ENCODE measurements at regions not wholly inside any gene's neighbourhood (a gene's known extent, or its start where the extent isn't known, plus 50 kb on each side); places are given as distances from the start of the nearest gene placed in this dataset.
A peak's percentile ranks its signal among the peaks of the same experiment; 100 is the strongest.

DNA sequence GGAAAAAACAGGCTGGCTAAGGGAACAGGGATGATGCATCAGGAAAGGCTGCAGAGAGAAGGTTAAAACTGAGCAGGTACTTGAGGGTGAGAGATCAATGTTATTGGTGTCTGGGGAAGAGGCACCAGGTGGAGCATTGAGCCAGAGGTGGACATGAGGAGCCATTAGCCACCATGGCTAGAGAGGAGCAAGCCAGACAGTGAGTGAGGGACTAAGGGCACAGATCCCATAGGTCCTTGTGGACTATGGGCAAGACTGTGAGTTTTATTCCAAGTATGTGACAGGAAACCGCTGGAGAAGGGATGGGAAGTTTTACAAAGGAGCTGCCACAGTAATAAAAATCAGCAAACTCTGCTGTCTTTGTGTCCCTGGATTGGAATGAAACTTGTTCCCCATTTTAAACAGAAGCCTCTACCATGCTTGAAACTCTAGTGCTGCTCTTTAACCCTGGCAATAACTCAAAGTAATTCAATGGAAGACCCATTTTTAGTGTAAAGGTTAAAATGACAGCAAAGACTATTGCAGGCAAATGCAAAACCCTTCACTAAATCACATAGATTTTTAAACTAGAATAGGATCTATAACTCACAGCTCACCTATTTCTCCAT, 349.8 kb downstream of the ENC1 start:
- H3K4me3 Mint-ChIP-seq = no peak overlapping the region
- H3K27me3 Mint-ChIP-seq (ENCODE audit: low read depth, poor library complexity) = peaks cover 6% of the 10 kb centered on the region
- H3K9me3 Mint-ChIP-seq = no peaks in the 10 kb centered on the region
- TF ChIP-seq, protein P1, sequence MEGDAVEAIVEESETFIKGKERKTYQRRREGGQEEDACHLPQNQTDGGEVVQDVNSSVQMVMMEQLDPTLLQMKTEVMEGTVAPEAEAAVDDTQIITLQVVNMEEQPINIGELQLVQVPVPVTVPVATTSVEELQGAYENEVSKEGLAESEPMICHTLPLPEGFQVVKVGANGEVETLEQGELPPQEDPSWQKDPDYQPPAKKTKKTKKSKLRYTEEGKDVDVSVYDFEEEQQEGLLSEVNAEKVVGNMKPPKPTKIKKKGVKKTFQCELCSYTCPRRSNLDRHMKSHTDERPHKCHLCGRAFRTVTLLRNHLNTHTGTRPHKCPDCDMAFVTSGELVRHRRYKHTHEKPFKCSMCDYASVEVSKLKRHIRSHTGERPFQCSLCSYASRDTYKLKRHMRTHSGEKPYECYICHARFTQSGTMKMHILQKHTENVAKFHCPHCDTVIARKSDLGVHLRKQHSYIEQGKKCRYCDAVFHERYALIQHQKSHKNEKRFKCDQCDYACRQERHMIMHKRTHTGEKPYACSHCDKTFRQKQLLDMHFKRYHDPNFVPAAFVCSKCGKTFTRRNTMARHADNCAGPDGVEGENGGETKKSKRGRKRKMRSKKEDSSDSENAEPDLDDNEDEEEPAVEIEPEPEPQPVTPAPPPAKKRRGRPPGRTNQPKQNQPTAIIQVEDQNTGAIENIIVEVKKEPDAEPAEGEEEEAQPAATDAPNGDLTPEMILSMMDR (IDR thresholded peaks at IDR 0.05) = no peak
- H3K4me1 Mint-ChIP-seq = peaks cover 10% of the 10 kb centered on the region
- no peak for DNase-seq
- peak overlapping the region; percentile 93 for H3K27ac Mint-ChIP-seq
- no peaks in the 10 kb centered on the region for H3K36me3 Mint-ChIP-seq (ENCODE audit: low read depth)

DNA sequence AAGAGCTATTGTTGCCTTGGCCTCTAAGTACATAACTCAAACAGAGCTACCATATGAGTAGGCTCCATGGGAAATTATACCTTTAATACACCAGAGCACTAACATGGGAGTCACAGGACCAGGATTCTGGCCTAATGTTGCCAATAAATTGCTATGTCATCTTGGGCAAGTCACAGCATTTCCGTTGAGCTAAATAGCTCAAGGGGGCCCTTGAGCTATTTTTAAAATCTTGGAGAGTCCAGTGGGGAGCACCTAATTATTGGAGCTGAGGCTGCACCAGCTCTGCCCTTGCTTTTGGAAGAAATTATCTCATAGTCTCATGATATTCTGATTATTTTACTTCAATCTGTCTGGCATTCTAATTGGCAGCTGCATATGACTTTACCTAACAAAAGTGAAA, 350.8 kb downstream of the ENC1 start:
- no peak overlapping the region for H3K4me3 Mint-ChIP-seq
- DNase-seq = no peak
- TF ChIP-seq, protein P1 (IDR thresholded peaks at IDR 0.05) = no peak
- H3K4me1 Mint-ChIP-seq = peaks cover 10% of the 10 kb centered on the region
- no peaks in the 10 kb centered on the region for H3K36me3 Mint-ChIP-seq (ENCODE audit: low read depth)
- no peaks in the 10 kb centered on the region for H3K9me3 Mint-ChIP-seq
- peaks cover 6% of the 10 kb centered on the region for H3K27me3 Mint-ChIP-seq (ENCODE audit: low read depth, poor library complexity)
- H3K27ac Mint-ChIP-seq = no peak overlapping the region

DNA sequence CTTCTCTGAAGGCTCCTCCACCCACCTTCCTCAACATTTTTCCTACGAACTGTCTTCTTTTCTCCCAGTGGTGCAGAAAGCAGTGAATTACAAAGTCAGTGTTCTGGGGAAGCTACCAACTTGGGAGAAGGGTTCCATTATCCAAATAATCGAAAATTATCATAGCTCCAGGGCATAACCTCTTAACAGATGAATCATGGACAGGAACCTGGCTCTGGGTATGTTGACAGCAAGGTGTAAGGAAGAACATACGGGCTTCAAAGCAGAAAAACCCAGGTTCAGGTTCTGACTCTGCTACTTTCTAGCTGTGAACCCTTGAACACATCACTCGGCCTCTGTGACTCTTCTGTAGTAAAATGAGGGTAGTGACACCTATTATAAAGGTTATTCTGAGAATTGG, 351.3 kb downstream of the ENC1 start:
- Mint-ChIP-seq H3K27me3 (ENCODE audit: low read depth, poor library complexity) (peaks cover 6% of the 10 kb centered on the region), H3K9me3 (no peaks in the 10 kb centered on the region), H3K4me1 (peaks cover 10% of the 10 kb centered on the region)

DNA sequence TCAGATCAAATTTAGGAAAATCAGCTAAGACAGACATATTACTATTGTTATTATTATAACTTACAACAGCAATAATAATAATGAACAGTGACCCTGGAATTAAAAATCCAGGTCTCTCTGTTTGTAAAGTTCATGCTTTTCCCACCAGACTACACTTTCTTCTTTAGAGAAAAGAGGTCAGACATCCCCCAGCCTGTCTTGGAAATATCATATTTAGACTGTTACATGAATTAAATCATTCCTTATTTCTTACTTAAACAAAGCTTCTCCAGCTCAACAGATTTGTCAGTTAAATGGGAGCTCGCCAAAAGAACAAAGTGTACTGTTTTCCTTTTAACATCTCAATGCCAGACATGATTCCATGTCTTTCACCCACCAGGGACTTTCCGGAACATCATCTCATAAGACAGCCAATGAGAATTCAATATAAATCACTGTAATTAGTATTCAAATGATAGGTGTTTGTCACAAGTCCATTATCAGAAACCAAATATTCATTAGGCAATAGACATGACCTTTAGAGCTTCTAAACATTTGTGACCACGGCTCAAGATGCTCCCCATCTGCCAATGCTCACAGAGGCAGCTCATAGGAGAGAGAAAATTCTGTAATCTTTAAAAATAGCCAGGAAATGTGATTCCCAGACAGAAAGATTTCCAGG, 351.9 kb downstream of the ENC1 start:
- Mint-ChIP-seq H3K4me3 (no peak overlapping the region), H3K27me3 (ENCODE audit: low read depth, poor library complexity) (peaks cover 11% of the 10 kb centered on the region), H3K4me1 (peaks cover 10% of the 10 kb centered on the region), H3K27ac (no peak overlapping the region), H3K36me3 (ENCODE audit: low read depth) (no peaks in the 10 kb centered on the region), H3K9me3 (no peaks in the 10 kb centered on the region)
- TF ChIP-seq, protein P1 (IDR thresholded peaks at IDR 0.05) = no peak
- no peak for DNase-seq

More for the DNA sequence above, 351.3 kb downstream of the ENC1 start:
- H3K4me3 Mint-ChIP-seq = no peak overlapping the region
- TF ChIP-seq, protein P1 (IDR thresholded peaks at IDR 0.05) = no peak
- DNase-seq = no peak
- no peaks in the 10 kb centered on the region for H3K36me3 Mint-ChIP-seq (ENCODE audit: low read depth)
- no peak overlapping the region for H3K27ac Mint-ChIP-seq

DNA sequence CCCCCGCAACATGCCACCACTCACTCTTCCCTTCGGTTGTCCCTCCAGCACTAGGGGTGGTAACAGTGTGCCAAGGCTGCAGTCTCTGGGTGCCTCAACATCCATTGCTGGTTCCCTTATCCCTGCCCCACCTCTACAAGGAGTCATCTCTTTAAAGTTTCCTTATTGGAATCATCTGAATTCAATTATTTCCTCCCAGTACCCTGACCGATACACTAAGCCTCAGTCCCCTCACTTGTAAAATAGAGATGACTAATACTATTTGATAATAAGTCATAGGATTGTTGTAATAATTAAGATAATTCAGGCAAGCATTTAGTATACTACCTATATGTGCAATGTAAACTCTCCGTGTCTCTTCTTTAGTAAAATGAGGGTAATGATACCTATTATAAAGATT, 352.5 kb downstream of the ENC1 start:
- H3K9me3 Mint-ChIP-seq = no peaks in the 10 kb centered on the region
- no peak overlapping the region for H3K27ac Mint-ChIP-seq
- no peak overlapping the region for H3K4me3 Mint-ChIP-seq
- DNase-seq = no peak
- H3K27me3 Mint-ChIP-seq (ENCODE audit: low read depth, poor library complexity) = peaks cover 11% of the 10 kb centered on the region
- H3K36me3 Mint-ChIP-seq (ENCODE audit: low read depth) = no peaks in the 10 kb centered on the region
- TF ChIP-seq, protein P1 (IDR thresholded peaks at IDR 0.05) = no peak
- H3K4me1 Mint-ChIP-seq = peaks cover 10% of the 10 kb centered on the region
